MM.1S (cell line): ENCODE measurements at regions not wholly inside any gene's neighbourhood (a gene's known extent, or its start where the extent isn't known, plus 50 kb on each side); places are given as distances from the start of the nearest gene placed in this dataset.

ENCODE experiments used
- DNase-seq: peaks from one replicate; pipeline ENCODE4 v3.0.0-alpha.2; 2015
- H2AFZ ChIP-seq: fragments of 300-600 bp; sonication (generic); 2 replicates; pipeline ENCODE4 v1.6.0; 2016; ENCODE audit warnings: antibody characterized with exemption, low read length
- H3F3A ChIP-seq: fragments of 300-600 bp; sonication (generic); 2 replicates; pipeline ENCODE4 v1.6.1; 2016; ENCODE audit warnings: mild to moderate bottlenecking, antibody characterized with exemption, low read length, moderate library complexity, mixed read lengths; ENCODE audit not compliant: insufficient read depth
- H3K27ac ChIP-seq: fragments of 300-600 bp; sonication (generic); 2 replicates; pipeline ENCODE4 v1.5.1; 2016; ENCODE audit warnings: mild to moderate bottlenecking, low read length
- H3K27me3 ChIP-seq: fragments of 300-600 bp; sonication (generic); replicated peaks from 2 replicates; pipeline ENCODE4 v1.6.0; 2016; ENCODE audit warnings: low read length; ENCODE audit not compliant: insufficient read depth
- H3K36me3 ChIP-seq: fragments of 300-600 bp; sonication (generic); replicated peaks from 2 replicates; pipeline ENCODE4 v1.6.1; 2016; ENCODE audit warnings: mild to moderate bottlenecking, low read length, mixed read lengths; ENCODE audit not compliant: insufficient read depth
- H3K4me1 ChIP-seq: fragments of 300-600 bp; sonication (generic); 2 replicates; pipeline ENCODE4 v1.6.1; 2016; ENCODE audit warnings: low read length, mixed read lengths
- H3K4me2 ChIP-seq: fragments of 300-600 bp; sonication (generic); 2 replicates; pipeline ENCODE4 v1.6.0; 2016; ENCODE audit warnings: low read depth, low read length
- H3K4me3 ChIP-seq: fragments of 300-600 bp; sonication (generic); 2 replicates; pipeline ENCODE4 v1.5.1; 2016; ENCODE audit warnings: low read length, mixed read lengths
- H3K79me2 ChIP-seq: fragments of 300-600 bp; sonication (generic); 2 replicates; pipeline ENCODE4 v1.6.1; 2016; ENCODE audit warnings: mixed run types, low read length, mixed read lengths
- H3K9ac ChIP-seq: fragments of 300-600 bp; sonication (generic); 2 replicates; pipeline ENCODE4 v1.6.1; 2016; ENCODE audit warnings: low read length, mixed read lengths
- H3K9me2 ChIP-seq: fragments of 300-600 bp; sonication (generic); replicated peaks from 2 replicates; pipeline ENCODE4 v1.6.1; 2016; ENCODE audit warnings: mild to moderate bottlenecking, low read length, mixed read lengths; ENCODE audit not compliant: insufficient read depth
- H3K9me3 ChIP-seq: fragments of 300-600 bp; sonication (generic); replicated peaks from 2 replicates; pipeline ENCODE4 v1.6.1; 2016; ENCODE audit warnings: mild to moderate bottlenecking, low read length, mixed read lengths; ENCODE audit not compliant: insufficient read depth
- H4K20me1 ChIP-seq: fragments of 300-600 bp; sonication (generic); 2 replicates; pipeline ENCODE4 v1.6.1; 2016; ENCODE audit warnings: mild to moderate bottlenecking, low read length, moderate library complexity, mixed read lengths; ENCODE audit not compliant: insufficient read depth
- CTCF ChIP-seq: fragments of 300-600 bp; sonication (generic); IDR thresholded peaks from 2 replicates; pipeline ENCODE4 v1.5.1; 2016; ENCODE audit warnings: antibody characterized with exemption, low read length, mixed read lengths
- EZH2 ChIP-seq: fragments of 300-600 bp; sonication (generic); optimal IDR thresholded peaks from 2 replicates; pipeline ENCODE3; 2017; ENCODE audit warnings: low read depth, mild to moderate bottlenecking, antibody characterized with exemption, low read length, mixed read lengths
- EZH2phosphoT487 ChIP-seq: fragments of 300-600 bp; sonication (generic); IDR thresholded peaks from 2 replicates; pipeline ENCODE4 v1.6.1; 2018; ENCODE audit warnings: antibody characterized with exemption, low read length

GRCh38 chr4:129994715-129995114 lies 898.8 kb downstream of the C4orf33 start:
- Histone ChIP-seq H3K4me2 (no peak overlapping the region), H3K4me3 (no peak overlapping the region), H3K27me3 (no peaks in the 10 kb centered on the region), H3F3A (no peaks in the 10 kb centered on the region), H3K36me3 (no peaks in the 10 kb centered on the region), H3K4me1 (no peaks in the 10 kb centered on the region), H3K27ac (no peak overlapping the region), H4K20me1 (no peaks in the 10 kb centered on the region), H3K9ac (no peak overlapping the region), H2AFZ (no peak overlapping the region), H3K9me2 (no peaks in the 10 kb centered on the region), H3K79me2 (no peaks in the 10 kb centered on the region), H3K9me3 (no peaks in the 10 kb centered on the region)
- TF ChIP-seq EZH2 (no peak), CTCF (no peak), EZH2phosphoT487 (no peak)
- no peak for DNase-seq

GRCh38 chr4:129998436-129999150 lies 902.6 kb downstream of the C4orf33 start:
- DNase-seq = no peak
- no peaks in the 10 kb centered on the region for H3F3A ChIP-seq
- no peak overlapping the region for H2AFZ ChIP-seq
- no peak overlapping the region for H3K27ac ChIP-seq
- no peaks in the 10 kb centered on the region for H3K79me2 ChIP-seq
- H3K9me3 ChIP-seq = no peaks in the 10 kb centered on the region
- H3K4me2 ChIP-seq = no peak overlapping the region
- H4K20me1 ChIP-seq = no peaks in the 10 kb centered on the region
- H3K9ac ChIP-seq = no peak overlapping the region
- TF ChIP-seq CTCF (no peak), EZH2phosphoT487 (no peak), EZH2 (no peak)
- H3K36me3 ChIP-seq = no peaks in the 10 kb centered on the region
- no peak overlapping the region for H3K4me3 ChIP-seq
- no peaks in the 10 kb centered on the region for H3K4me1 ChIP-seq
- H3K27me3 ChIP-seq = no peaks in the 10 kb centered on the region
- H3K9me2 ChIP-seq = no peaks in the 10 kb centered on the region

GRCh38 chr4:129999156-129999555 lies 903.2 kb downstream of the C4orf33 start:
- H3K9ac ChIP-seq = no peak overlapping the region
- H3K9me2 ChIP-seq = no peaks in the 10 kb centered on the region
- no peak overlapping the region for H3K4me3 ChIP-seq
- no peaks in the 10 kb centered on the region for H3K79me2 ChIP-seq
- H3K27ac ChIP-seq = no peak overlapping the region
- TF ChIP-seq EZH2 (no peak), CTCF (no peak), EZH2phosphoT487 (no peak)
- H3K4me2 ChIP-seq = no peak overlapping the region
- no peak overlapping the region for H2AFZ ChIP-seq
- H3K9me3 ChIP-seq = no peaks in the 10 kb centered on the region
- DNase-seq = no peak
- H3K36me3 ChIP-seq = no peaks in the 10 kb centered on the region
- H3F3A ChIP-seq = no peaks in the 10 kb centered on the region
- H4K20me1 ChIP-seq = no peaks in the 10 kb centered on the region
- H3K4me1 ChIP-seq = no peaks in the 10 kb centered on the region
- no peaks in the 10 kb centered on the region for H3K27me3 ChIP-seq
